Neural progenitor cell (in vitro differentiated cells): ENCODE measurements at regions not wholly inside any gene's neighbourhood (a gene's known extent, or its start where the extent isn't known, plus 50 kb on each side); places are given as distances from the start of the nearest gene placed in this dataset.
"Not testable (repeated sequence)": the region's sequence is repeated elsewhere in the genome, so short reads cannot be mapped to it uniquely, and the experiment has no call there.

Experiments used
- DNase-seq: peaks from one replicate; pipeline ENCODE4 v3.0.0-alpha.2; 2016; ENCODE audit warnings: low spot score
- H2AFZ ChIP-seq: fragments of 200-600 bp; sonication (generic); replicated peaks from 2 replicates; pipeline ENCODE4 v1.6.1; 2016; ENCODE audit warnings: antibody characterized with exemption
- H3F3A ChIP-seq: fragments of 200-600 bp; sonication (generic); 2 replicates; pipeline ENCODE4 v1.6.1; 2016; ENCODE audit warnings: antibody characterized with exemption, low read depth
- H3K27ac ChIP-seq: fragments of 200-600 bp; sonication (generic); 2 replicates; pipeline ENCODE4 v1.5.1; 2016; ENCODE audit warnings: mild to moderate bottlenecking
- H3K27me3 ChIP-seq: fragments of 200-600 bp; sonication (generic); 2 replicates; pipeline ENCODE4 v1.6.1; 2016; ENCODE audit warnings: mild to moderate bottlenecking, moderate library complexity
- H3K36me3 ChIP-seq: fragments of 200-600 bp; sonication (generic); 2 replicates; pipeline ENCODE4 v1.5.1; 2016
- H3K4me1 ChIP-seq: fragments of 200-600 bp; sonication (generic); 2 replicates; pipeline ENCODE4 v1.6.1; 2016; ENCODE audit warnings: mixed run types
- H3K4me2 ChIP-seq: fragments of 200-600 bp; sonication (generic); 2 replicates; pipeline ENCODE4 v1.6.1; 2016
- H3K4me3 ChIP-seq: fragments of 200-600 bp; sonication (generic); 2 replicates; pipeline ENCODE4 v1.5.1; 2016
- H3K79me2 ChIP-seq: fragments of 200-600 bp; sonication (generic); 2 replicates; pipeline ENCODE4 v1.6.1; 2016; ENCODE audit warnings: low read depth
- H3K9ac ChIP-seq: fragments of 200-600 bp; sonication (generic); 2 replicates; pipeline ENCODE4 v1.6.1; 2016
- H3K9me3 ChIP-seq: fragments of 200-600 bp; sonication (generic); 2 replicates; pipeline ENCODE4 v1.5.1; 2016; ENCODE audit warnings: low read depth
- H4K20me1 ChIP-seq: fragments of 200-600 bp; sonication (generic); 2 replicates; pipeline ENCODE4 v1.6.1; 2016; ENCODE audit warnings: low read depth
- H3K27ac Mint-ChIP-seq: 3 replicates; pipeline ENCODE4 v1.8.0; 2021; ENCODE audit warnings: mixed read lengths
- H3K27me3 Mint-ChIP-seq: 2 replicates; pipeline ENCODE4 v1.8.0; 2022; ENCODE audit warnings: low read depth, mild to moderate bottlenecking, inconsistent platforms, moderate library complexity, mixed read lengths; ENCODE audit not compliant: insufficient read depth
- H3K36me3 Mint-ChIP-seq: 3 replicates; pipeline ENCODE4 v1.8.0; 2021; ENCODE audit warnings: mixed read lengths
- H3K4me1 Mint-ChIP-seq: 3 replicates; pipeline ENCODE4 v1.8.0; 2021; ENCODE audit warnings: mixed read lengths
- H3K4me3 Mint-ChIP-seq: 3 replicates; pipeline ENCODE4 v1.8.0; 2021; ENCODE audit warnings: mild to moderate bottlenecking, moderate library complexity, mixed read lengths
- H3K9me3 Mint-ChIP-seq: 3 replicates; pipeline ENCODE4 v1.8.0; 2020; ENCODE audit warnings: mixed read lengths
- EZH2 ChIP-seq: fragments of 200-600 bp; sonication (generic); IDR thresholded peaks from 2 replicates; pipeline ENCODE4 v1.6.1; 2017; ENCODE audit warnings: antibody characterized with exemption, mild to moderate bottlenecking, moderate library complexity
- EZH2phosphoT487 ChIP-seq: fragments of 200-600 bp; sonication (generic); IDR thresholded peaks from 2 replicates; pipeline ENCODE4 v1.6.1; 2017; ENCODE audit warnings: antibody characterized with exemption
- TF ChIP-seq, protein P1 (sequence below): fragments of 200-600 bp; sonication (generic); IDR thresholded peaks from 2 replicates; pipeline ENCODE4 v1.5.1; 2017; ENCODE audit warnings: antibody characterized with exemption, mild to moderate bottlenecking

DNA sequence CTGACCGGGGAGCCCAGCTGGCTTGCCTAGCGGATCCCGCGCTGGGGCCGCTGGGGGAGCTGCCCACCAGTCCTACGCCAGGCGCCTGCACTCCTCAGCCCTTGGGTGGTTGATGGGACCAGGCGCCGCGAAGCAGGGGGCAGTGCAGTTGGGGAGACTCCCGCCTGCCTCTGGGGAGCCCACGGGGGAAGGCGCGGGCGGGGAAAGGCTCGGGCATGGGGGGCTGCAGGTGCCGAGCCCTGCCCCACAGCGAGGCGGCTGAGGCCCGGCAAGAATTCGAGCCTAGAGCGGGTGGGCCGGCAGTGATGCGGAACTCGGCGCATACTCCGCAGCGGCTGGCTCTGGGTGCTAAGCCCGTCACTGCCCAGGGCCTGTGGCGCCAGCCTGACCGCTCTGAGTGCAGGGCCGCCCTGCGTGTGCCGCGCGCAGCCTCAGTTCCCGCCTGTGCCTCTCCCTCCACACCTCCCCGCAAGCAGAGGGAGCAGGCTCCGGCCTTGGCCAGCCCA lies 249.1 kb upstream of the TEKT4 start:
- H3K36me3 ChIP-seq: no peaks in the 10 kb centered on the region
- no peaks in the 10 kb centered on the region for H3K4me1 ChIP-seq
- no peak overlapping the region for H3K4me3 ChIP-seq
- Mint-ChIP-seq H3K27ac (no peak overlapping the region), H3K4me3 (no peak overlapping the region), H3K9me3 (peaks cover 7% of the 10 kb centered on the region), H3K36me3 (no peaks in the 10 kb centered on the region), H3K4me1 (peaks cover 4% of the 10 kb centered on the region), H3K27me3 (peaks cover 6% of the 10 kb centered on the region)
- no peaks in the 10 kb centered on the region for H4K20me1 ChIP-seq
- H3K79me2 ChIP-seq: no peaks in the 10 kb centered on the region
- no peak overlapping the region for H3K4me2 ChIP-seq
- no peak overlapping the region for H3K9ac ChIP-seq
- DNase-seq: no peak
- H3K27ac ChIP-seq: no peak overlapping the region
- H2AFZ ChIP-seq: no peak overlapping the region
- H3K9me3 ChIP-seq: peaks cover 8% of the 10 kb centered on the region
- H3F3A ChIP-seq: no peaks in the 10 kb centered on the region
- no peaks in the 10 kb centered on the region for H3K27me3 ChIP-seq
- TF ChIP-seq EZH2phosphoT487 (no peak), EZH2 (no peak)
- TF ChIP-seq, protein P1, sequence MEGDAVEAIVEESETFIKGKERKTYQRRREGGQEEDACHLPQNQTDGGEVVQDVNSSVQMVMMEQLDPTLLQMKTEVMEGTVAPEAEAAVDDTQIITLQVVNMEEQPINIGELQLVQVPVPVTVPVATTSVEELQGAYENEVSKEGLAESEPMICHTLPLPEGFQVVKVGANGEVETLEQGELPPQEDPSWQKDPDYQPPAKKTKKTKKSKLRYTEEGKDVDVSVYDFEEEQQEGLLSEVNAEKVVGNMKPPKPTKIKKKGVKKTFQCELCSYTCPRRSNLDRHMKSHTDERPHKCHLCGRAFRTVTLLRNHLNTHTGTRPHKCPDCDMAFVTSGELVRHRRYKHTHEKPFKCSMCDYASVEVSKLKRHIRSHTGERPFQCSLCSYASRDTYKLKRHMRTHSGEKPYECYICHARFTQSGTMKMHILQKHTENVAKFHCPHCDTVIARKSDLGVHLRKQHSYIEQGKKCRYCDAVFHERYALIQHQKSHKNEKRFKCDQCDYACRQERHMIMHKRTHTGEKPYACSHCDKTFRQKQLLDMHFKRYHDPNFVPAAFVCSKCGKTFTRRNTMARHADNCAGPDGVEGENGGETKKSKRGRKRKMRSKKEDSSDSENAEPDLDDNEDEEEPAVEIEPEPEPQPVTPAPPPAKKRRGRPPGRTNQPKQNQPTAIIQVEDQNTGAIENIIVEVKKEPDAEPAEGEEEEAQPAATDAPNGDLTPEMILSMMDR: no peak

DNA sequence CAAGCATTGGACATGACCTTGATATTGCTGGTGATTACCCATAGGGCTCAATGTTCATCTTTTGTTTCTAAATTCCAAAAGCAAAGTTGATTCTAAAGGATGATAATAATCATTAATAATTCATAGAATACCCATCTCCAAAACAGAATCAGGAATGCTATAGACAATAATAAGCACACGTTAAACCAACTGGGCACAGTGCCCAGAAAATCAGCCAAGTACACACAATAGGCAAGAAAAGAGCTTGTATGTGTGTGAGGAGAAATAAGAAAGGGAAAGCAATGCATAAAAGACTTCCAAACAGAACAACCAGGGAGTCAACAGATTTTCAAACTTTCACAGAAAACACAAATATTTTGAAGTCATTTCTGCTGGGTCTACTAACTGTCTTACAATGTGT lies 242.3 kb upstream of the TEKT4 start:
- H3K4me3 Mint-ChIP-seq, H3K9ac ChIP-seq, H3K4me1 ChIP-seq, H3K4me2 ChIP-seq, H3F3A ChIP-seq, H3K79me2 ChIP-seq, H3K4me1 Mint-ChIP-seq, H4K20me1 ChIP-seq, H3K4me3 ChIP-seq, H3K9me3 Mint-ChIP-seq, H2AFZ ChIP-seq, H3K27ac ChIP-seq, H3K9me3 ChIP-seq, H3K27ac Mint-ChIP-seq, H3K27me3 Mint-ChIP-seq, DNase-seq, H3K36me3 ChIP-seq, H3K27me3 ChIP-seq, H3K36me3 Mint-ChIP-seq: not testable (repeated sequence)

DNA sequence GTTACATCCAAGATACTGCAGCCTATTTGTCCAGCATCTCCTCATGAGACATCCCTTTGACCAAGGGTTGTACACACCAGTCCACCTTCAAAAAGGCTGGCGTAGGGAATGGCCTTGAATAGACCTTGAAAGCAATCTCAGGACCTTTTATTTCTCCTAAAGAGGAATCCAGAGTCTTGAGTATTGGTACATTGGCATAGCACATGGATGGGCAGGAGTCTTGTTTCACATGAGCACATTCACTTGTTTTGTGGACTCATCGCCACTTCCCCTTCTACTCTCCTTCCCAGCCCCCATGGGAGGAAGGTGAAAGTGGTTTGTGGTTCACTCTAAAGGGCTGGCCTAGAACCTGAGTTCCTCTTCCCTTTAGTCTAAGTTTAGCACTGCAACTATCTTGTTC lies 229.8 kb upstream of the TEKT4 start:
- not testable (repeated sequence) for H3K9me3 Mint-ChIP-seq, H3K4me1 Mint-ChIP-seq, H2AFZ ChIP-seq

DNA sequence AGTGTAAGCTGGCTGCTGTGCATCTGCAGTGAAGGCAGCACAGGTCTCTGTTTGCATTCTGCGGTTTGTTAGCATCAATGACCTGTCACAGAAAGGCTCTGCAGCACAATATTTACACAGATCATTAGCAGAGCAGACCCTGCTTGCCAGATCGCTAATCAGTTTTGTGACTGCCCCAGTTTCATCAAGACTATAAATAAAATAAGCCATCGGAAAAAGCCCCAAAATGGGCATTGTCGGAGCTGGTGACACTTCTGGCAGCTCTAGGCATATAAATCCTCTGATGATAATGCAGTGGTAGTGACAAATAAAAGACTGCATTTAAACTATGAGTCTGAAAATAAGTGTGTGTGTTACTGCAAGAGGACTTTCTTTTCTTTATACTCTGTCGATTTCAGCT lies 219.1 kb upstream of the TEKT4 start:
- not testable (repeated sequence) for H3K27ac Mint-ChIP-seq, H3K27me3 ChIP-seq, DNase-seq, H2AFZ ChIP-seq, H3K9ac ChIP-seq, H3K4me1 ChIP-seq, H3K79me2 ChIP-seq, H3F3A ChIP-seq, H3K36me3 Mint-ChIP-seq, H3K4me2 ChIP-seq, H4K20me1 ChIP-seq, H3K4me3 Mint-ChIP-seq, H3K27ac ChIP-seq, H3K9me3 Mint-ChIP-seq, H3K36me3 ChIP-seq, H3K4me3 ChIP-seq, H3K27me3 Mint-ChIP-seq
- H3K9me3 ChIP-seq: peaks cover 12% of the 10 kb centered on the region
- peaks cover 16% of the 10 kb centered on the region for H3K4me1 Mint-ChIP-seq

More for the DNA sequence above, 229.8 kb upstream of the TEKT4 start:
- not testable (repeated sequence) for H3K27me3 ChIP-seq, H3K9me3 ChIP-seq, H3K36me3 ChIP-seq, H3K27me3 Mint-ChIP-seq, DNase-seq, H3F3A ChIP-seq, H3K36me3 Mint-ChIP-seq, H3K27ac ChIP-seq, H3K79me2 ChIP-seq, H3K4me2 ChIP-seq, H3K27ac Mint-ChIP-seq, H3K4me3 Mint-ChIP-seq, H4K20me1 ChIP-seq, H3K9ac ChIP-seq, H3K4me3 ChIP-seq, H3K4me1 ChIP-seq

DNA sequence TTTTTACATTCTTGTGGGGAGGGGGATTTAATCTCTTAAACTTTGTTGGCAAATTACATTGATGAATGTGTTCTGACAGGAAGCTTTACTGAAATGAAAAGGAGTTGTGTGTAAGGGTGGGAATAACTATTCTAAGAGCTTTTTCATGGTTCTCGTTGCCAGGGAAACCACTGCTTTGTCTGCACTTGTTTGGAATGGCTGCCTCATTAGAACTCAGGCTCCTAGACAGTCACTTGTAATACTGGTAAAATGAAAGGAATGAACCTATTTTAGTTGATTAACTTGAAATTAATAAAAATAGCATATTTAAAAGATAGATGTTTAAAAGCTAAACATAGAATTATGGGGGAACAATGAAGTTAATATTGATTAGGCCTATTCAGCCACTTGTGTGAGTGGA lies 201.4 kb upstream of the TEKT4 start:
- not testable (repeated sequence) for H3K27me3 Mint-ChIP-seq, H3K79me2 ChIP-seq, H3K36me3 ChIP-seq, H3K27me3 ChIP-seq, H4K20me1 ChIP-seq, H3K27ac ChIP-seq, H3K36me3 Mint-ChIP-seq, H3F3A ChIP-seq, H3K4me2 ChIP-seq, H2AFZ ChIP-seq, H3K9me3 ChIP-seq, DNase-seq, H3K9ac ChIP-seq, H3K4me3 Mint-ChIP-seq, H3K4me1 ChIP-seq, H3K4me3 ChIP-seq
- Mint-ChIP-seq H3K4me1 (peaks cover 25% of the 10 kb centered on the region), H3K9me3 (peaks cover 21% of the 10 kb centered on the region), H3K27ac (peak overlapping the region; percentile 95)

DNA sequence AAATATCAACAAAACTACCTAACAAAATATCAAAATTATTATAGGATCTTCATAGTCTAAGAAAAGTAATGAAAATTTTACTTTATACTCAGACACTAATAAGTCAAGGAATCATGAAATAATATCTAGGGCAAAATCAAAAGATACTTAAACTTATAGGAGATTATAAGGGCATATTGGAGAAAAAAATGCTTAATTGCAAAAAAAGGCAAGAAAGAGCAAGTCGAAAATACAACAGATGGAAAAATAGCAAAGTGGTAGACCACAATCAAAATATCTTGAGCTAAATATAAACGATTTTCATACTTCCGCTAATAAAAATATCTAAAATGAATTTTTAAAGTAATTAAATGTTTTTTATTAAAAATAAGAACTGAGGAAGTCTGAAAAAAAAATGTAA lies 177.0 kb upstream of the TEKT4 start:
- not testable (repeated sequence) for H3K4me1 Mint-ChIP-seq, H3K36me3 Mint-ChIP-seq, H3K9me3 ChIP-seq, H3K4me2 ChIP-seq, H3K4me3 Mint-ChIP-seq, H3K79me2 ChIP-seq, H3K27me3 ChIP-seq, H3K27ac ChIP-seq, H3K36me3 ChIP-seq, DNase-seq, H3K9ac ChIP-seq, H2AFZ ChIP-seq, H3K27me3 Mint-ChIP-seq, H3K4me1 ChIP-seq, H4K20me1 ChIP-seq, H3F3A ChIP-seq, H3K9me3 Mint-ChIP-seq, H3K4me3 ChIP-seq, H3K27ac Mint-ChIP-seq

DNA sequence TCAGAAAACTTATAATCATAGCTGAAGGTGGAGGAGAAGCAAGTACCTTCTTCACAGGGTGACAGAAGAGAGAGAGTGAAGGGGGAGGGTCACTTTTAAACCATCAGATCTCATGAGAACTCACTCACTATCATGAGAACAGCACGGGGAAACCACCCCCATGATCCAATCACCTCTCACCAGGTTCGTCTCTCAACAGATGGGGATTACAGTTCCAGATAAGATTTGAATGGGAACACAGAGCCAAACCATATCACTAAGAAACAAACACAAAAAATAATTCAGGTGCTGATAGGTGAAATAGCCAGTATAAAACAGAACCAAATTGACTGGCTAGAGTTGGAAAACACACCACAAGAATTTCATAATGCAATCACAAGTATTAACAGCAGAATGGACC lies 162.2 kb upstream of the TEKT4 start:
- not testable (repeated sequence) for H3K27me3 Mint-ChIP-seq, H3K4me1 ChIP-seq, H3K4me1 Mint-ChIP-seq, H3K9me3 Mint-ChIP-seq, H4K20me1 ChIP-seq, H3K9ac ChIP-seq, H3K27me3 ChIP-seq, H3K36me3 ChIP-seq, H3K4me2 ChIP-seq, H3K36me3 Mint-ChIP-seq, H3K4me3 ChIP-seq, H3K4me3 Mint-ChIP-seq, H3K79me2 ChIP-seq, DNase-seq, H3K27ac ChIP-seq, H3K27ac Mint-ChIP-seq, H3F3A ChIP-seq, H2AFZ ChIP-seq
- H3K9me3 ChIP-seq: peaks cover 25% of the 10 kb centered on the region
